WERI-Rb-1 (cell line): ENCODE measurements at regions not wholly inside any gene's neighbourhood (a gene's known extent, or its start where the extent isn't known, plus 50 kb on each side); places are given as distances from the start of the nearest gene placed in this dataset.

Experiments used
- DNase-seq: peaks from one replicate; pipeline ENCODE4 v3.0.0-alpha.2; 2020
- H3K27ac ChIP-seq: fragments of 250-450 bp; sonication (Bioruptor Pico); 2 replicates; pipeline ENCODE4 v1.5.1; 2020; ENCODE audit warnings: mild to moderate bottlenecking, moderate library complexity
- H3K27me3 ChIP-seq: fragments of 250-450 bp; sonication (Bioruptor Pico); 2 replicates; pipeline ENCODE4 v1.5.1; 2021; ENCODE audit warnings: mild to moderate bottlenecking, low read depth, moderate library complexity; ENCODE audit not compliant: insufficient read depth, severe bottlenecking
- H3K36me3 ChIP-seq: fragments of 250-450 bp; sonication (Bioruptor Pico); 2 replicates; pipeline ENCODE4 v1.5.1; 2020; ENCODE audit warnings: mild to moderate bottlenecking, moderate library complexity
- H3K4me3 ChIP-seq: 2 replicates; pipeline ENCODE4 v1.5.1; 2011; ENCODE audit warnings: low read depth, mild to moderate bottlenecking, control low read depth, low read length
- H3K9me3 ChIP-seq: fragments of 250-450 bp; sonication (Bioruptor Pico); 2 replicates; pipeline ENCODE4 v1.5.1; 2021; ENCODE audit warnings: mild to moderate bottlenecking, moderate library complexity; ENCODE audit not compliant: severe bottlenecking
- TF ChIP-seq, protein P1 (sequence below): IDR thresholded peaks from 2 replicates; pipeline ENCODE4 v1.5.1; 2011; ENCODE audit warnings: low read depth, mild to moderate bottlenecking, control low read depth, inconsistent platforms, low read length

DNA sequence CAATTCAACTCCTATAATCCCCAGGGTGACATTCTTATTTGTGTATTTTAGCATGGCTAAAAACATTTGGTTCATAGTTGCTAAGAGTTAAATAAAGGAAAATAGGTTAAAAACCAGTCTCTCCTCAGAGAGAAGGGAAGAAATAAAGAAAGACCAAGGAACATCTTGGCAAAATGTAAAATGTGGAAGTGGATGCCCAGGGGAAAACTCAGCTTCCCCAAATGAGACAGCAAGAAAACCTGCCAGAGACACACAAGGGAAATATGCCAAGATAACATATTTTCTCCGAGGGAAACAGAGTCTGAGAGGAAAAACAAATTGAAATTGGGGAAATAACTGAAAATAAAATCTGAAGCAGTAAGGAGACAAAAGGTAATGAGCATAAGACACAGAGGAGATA, 1569.3 kb downstream of the PCDH18 start:
- TF ChIP-seq, protein P1, sequence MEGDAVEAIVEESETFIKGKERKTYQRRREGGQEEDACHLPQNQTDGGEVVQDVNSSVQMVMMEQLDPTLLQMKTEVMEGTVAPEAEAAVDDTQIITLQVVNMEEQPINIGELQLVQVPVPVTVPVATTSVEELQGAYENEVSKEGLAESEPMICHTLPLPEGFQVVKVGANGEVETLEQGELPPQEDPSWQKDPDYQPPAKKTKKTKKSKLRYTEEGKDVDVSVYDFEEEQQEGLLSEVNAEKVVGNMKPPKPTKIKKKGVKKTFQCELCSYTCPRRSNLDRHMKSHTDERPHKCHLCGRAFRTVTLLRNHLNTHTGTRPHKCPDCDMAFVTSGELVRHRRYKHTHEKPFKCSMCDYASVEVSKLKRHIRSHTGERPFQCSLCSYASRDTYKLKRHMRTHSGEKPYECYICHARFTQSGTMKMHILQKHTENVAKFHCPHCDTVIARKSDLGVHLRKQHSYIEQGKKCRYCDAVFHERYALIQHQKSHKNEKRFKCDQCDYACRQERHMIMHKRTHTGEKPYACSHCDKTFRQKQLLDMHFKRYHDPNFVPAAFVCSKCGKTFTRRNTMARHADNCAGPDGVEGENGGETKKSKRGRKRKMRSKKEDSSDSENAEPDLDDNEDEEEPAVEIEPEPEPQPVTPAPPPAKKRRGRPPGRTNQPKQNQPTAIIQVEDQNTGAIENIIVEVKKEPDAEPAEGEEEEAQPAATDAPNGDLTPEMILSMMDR: no peak
- DNase-seq: no peak
- Histone ChIP-seq H3K4me3 (no peak overlapping the region), H3K9me3 (no peaks in the 10 kb centered on the region), H3K27me3 (no peaks in the 10 kb centered on the region), H3K36me3 (no peaks in the 10 kb centered on the region), H3K27ac (no peak overlapping the region)

DNA sequence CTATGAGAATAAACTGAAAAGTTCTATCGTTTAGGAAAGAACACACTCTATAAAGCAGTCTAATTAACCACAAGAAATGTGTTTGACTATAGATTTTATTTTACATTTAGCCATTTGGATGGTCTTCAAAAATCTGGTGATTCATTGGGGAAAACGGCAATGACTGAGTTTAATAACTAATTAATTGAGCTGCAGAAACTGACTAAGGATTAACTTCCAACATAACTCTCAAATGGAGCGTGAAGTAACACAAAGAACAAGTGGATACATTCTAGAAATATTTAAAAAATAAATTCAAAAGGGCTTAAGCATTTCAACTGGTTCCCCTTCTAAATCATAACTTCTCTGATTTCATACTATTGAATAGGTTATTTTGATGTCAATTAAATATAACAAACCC, 1582.4 kb downstream of the PCDH18 start:
- Histone ChIP-seq H3K4me3 (no peak overlapping the region), H3K9me3 (no peaks in the 10 kb centered on the region), H3K36me3 (no peaks in the 10 kb centered on the region), H3K27ac (no peak overlapping the region), H3K27me3 (no peaks in the 10 kb centered on the region)
- DNase-seq: no peak
- TF ChIP-seq, protein P1: no peak

DNA sequence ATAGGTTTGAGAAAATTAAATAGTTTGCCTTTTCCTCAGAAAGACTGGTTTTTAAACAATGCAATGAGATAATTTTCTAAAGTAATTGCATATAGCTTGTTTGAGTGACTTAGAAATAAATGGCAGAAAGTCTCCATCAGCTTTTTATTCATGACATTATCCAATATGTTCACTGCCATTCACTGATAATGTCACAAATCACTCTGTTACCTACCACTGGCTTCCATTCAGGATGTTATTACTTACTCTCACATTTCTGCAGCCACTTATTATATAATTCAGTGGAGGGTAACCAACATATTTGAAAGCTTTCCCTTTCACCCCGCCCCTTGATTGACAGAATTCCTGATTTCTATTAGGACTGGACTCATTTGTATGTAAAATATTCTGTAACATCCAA, 1583.5 kb downstream of the PCDH18 start:
- no peaks in the 10 kb centered on the region for H3K27me3 ChIP-seq
- no peaks in the 10 kb centered on the region for H3K9me3 ChIP-seq
- H3K27ac ChIP-seq: no peak overlapping the region
- DNase-seq: no peak
- no peaks in the 10 kb centered on the region for H3K36me3 ChIP-seq
- H3K4me3 ChIP-seq: no peak overlapping the region
- TF ChIP-seq, protein P1: no peak

DNA sequence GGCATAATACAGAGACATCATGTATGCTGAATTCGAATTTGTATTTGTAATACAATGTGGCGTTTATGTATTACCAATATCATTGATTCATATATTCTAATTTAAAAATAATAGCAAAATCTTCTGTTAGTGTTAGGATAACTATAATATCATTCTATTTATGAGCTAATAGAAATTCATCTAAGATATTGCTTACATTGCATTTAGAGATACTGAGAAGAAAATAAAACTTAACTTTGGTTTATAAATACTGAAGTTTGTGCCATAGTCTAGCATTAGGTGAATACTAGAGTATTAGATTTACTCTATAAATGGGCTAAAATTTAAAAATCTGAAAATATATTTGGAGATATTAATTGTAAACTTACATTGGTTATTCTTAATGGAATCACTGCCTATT, 1590.6 kb downstream of the PCDH18 start:
- no peaks in the 10 kb centered on the region for H3K27me3 ChIP-seq
- H3K9me3 ChIP-seq: no peaks in the 10 kb centered on the region
- no peaks in the 10 kb centered on the region for H3K36me3 ChIP-seq
- H3K27ac ChIP-seq: no peak overlapping the region
- no peak overlapping the region for H3K4me3 ChIP-seq
- no peak for DNase-seq
- TF ChIP-seq, protein P1: no peak

DNA sequence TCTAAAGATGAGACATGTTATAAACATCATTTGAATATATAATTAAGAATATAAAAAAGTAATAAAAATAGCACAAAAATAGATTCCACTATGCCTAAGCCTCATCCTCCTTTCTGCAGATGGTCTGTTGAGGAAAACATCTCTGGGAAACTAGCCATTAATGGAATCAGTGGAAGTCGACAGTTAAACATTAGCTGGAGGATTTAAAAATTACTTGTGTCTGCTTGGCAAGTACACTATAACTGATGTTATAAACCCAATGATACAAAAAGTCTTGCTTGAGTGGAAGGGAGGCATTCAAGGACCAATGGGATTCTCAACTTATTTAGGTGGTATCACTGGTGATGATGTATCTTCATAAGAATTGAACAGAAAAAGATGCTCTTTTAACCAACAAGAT, 1598.3 kb downstream of the PCDH18 start:
- Histone ChIP-seq H3K4me3 (no peak overlapping the region), H3K27ac (no peak overlapping the region), H3K36me3 (no peaks in the 10 kb centered on the region), H3K27me3 (no peaks in the 10 kb centered on the region), H3K9me3 (no peaks in the 10 kb centered on the region)
- TF ChIP-seq, protein P1: no peak
- no peak for DNase-seq

DNA sequence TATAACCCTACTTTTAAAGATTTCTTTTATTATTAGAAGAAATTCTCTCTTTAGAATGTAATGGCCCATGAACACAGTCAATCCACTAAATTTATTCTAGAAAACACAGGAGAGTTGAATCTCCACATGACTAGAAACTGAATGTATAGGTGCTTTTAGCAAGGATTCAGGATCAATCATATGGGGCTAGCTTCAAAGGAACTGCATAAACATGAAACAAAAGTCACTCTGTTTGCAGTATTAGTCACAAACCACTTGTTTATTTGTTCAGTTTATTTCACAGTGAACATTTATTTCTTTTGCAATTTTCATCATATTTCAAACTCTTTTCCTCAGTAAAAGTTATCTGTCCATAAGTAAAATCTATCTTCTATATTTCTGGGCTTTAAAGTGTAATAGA, 1604.6 kb downstream of the PCDH18 start:
- no peak overlapping the region for H3K27ac ChIP-seq
- H3K36me3 ChIP-seq: no peaks in the 10 kb centered on the region
- DNase-seq: no peak
- H3K27me3 ChIP-seq: no peaks in the 10 kb centered on the region
- TF ChIP-seq, protein P1: no peak
- no peaks in the 10 kb centered on the region for H3K9me3 ChIP-seq
- no peak overlapping the region for H3K4me3 ChIP-seq
